Thyroid gland (tissue), 4 donors: ENCODE measurements at regions not wholly inside any gene's neighbourhood (a gene's known extent, or its start where the extent isn't known, plus 50 kb on each side); places are given as distances from the start of the nearest gene placed in this dataset.

Source experiments
- DNase-seq, 2 donors: peaks; one replicate each; pipeline ENCODE4 v3.0.0-alpha.2; 2019
- H3K27ac ChIP-seq, 3 donors: fragments of 200-600 bp; sonication (generic); 1 replicate in 2 of 3; 2 replicates in 1 of 3; pipeline ENCODE4 v1.5.1; 2016 to 2019; ENCODE audit warnings: mild to moderate bottlenecking in 1 of 3, moderate library complexity in 1 of 3
- H3K27me3 ChIP-seq: fragments of 200-600 bp; sonication (generic); one replicate; pipeline ENCODE4 v1.5.1; 2019
- H3K36me3 ChIP-seq, 2 donors: fragments of 200-600 bp; sonication (generic); one replicate each; pipeline ENCODE4 v1.5.1; 2016 to 2019
- H3K4me1 ChIP-seq, 2 donors: fragments of 200-600 bp; sonication (generic); one replicate each; pipeline ENCODE4 v1.5.1; 2017 to 2019
- H3K4me3 ChIP-seq, 3 donors: fragments of 200-600 bp; sonication (generic); replicated peaks in 1 of 3; 1 replicate in 2 of 3; 2 replicates in 1 of 3; pipeline ENCODE4 v1.5.1; 2016; ENCODE audit warnings: mild to moderate bottlenecking in 1 of 3
- H3K9me3 ChIP-seq: fragments of 200-600 bp; sonication (generic); one replicate; pipeline ENCODE4 v1.5.1; 2017
- CTCF ChIP-seq, 6 experiments: fragments of 200-600 bp in 3 of 6; fragments of 450-650 bp in 3 of 6; sonication (generic) in 3 of 6; IDR thresholded peaks; one replicate each; pipeline ENCODE4 v1.5.1; 2016 to 2019; ENCODE audit warnings: antibody characterized with exemption in 6 of 6, mild to moderate bottlenecking in 2 of 6, inconsistent platforms in 1 of 6, moderate library complexity in 1 of 6
- POLR2A ChIP-seq, 2 donors: fragments of 450-650 bp; IDR thresholded peaks; one replicate each; pipeline ENCODE4 v1.6.1; 2017; ENCODE audit warnings: antibody characterized with exemption in 2 of 2, mild to moderate bottlenecking in 2 of 2, moderate library complexity in 1 of 2
- WGBS, 2 donors: methylation state at CpG; one replicate each; pipeline ENCODE4 v1.1.5; 2017; 5-methylcytosine and 5-hydroxymethylcytosine counted together
- intact Hi-C: fragments of 100-400 bp; cut with DNase I; formaldehyde crosslinking; loops from one replicate; pipeline ENCODE4 v1.15.1; 2023

DNA sequence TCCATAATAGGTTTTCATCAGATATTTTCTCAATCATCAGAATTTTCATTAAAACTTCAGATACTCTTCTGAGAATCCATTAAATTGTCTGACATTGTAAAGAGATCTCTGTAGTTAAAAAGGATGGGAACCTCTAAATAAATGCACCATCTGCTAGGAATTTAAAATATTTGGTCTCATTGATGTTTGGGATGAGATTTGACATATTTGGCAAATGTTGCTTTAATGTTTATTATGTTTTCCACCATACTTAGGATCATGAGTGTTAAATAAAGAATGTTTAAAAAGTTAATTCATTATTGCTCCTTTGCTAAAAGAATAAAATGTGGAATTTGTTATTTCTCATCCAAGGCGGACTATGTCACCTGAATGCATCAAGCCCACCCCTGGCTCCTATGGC is 85.5 kb upstream of the VANGL1 start:
- WGBS, 2 donors, result 94 to 100% methylated on average over 1 of the region's 1 CpG
- H3K27me3 ChIP-seq, result no peaks in the 10 kb centered on the region
- no peak for TF ChIP-seq CTCF (IDR thresholded peaks at IDR 0.05)
- TF ChIP-seq POLR2A (IDR thresholded peaks at IDR 0.05), result no peak
- intact Hi-C loops, result no loop called here
- H3K9me3 ChIP-seq, result no peaks in the 10 kb centered on the region
- H3K4me1 ChIP-seq, result no peaks in the 10 kb centered on the region
- H3K27ac ChIP-seq, result no peak overlapping the region
- no peaks in the 10 kb centered on the region for H3K36me3 ChIP-seq
- no peak overlapping the region for H3K4me3 ChIP-seq
- no peak for DNase-seq

DNA sequence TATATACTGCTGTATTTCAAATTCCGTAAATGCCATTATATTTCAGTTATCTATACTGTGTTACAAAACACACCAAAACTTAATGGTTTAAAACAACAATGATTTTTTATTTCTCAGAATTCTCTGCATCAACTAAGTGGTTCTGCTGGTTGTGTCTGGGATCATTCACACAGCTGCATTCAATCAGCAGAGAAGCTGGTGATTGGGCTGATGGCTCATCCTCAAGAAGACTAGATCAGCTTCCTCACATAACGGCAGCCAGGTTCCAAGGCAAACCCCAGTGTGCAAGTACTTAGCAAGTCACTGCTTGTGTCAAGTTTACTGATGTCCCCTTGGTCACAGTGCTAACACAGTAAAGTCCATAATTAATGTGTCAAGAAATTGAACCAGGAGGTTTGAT is 86.3 kb upstream of the VANGL1 start:
- intact Hi-C loops, result no loop called here
- H3K4me3 ChIP-seq, result no peak overlapping the region

GRCh38 chr1:115547696-115548095 is 94.1 kb upstream of the VANGL1 start:
- no peak for DNase-seq
- intact Hi-C loops, result no loop called here
- peaks cover 0 to 6% of the 10 kb centered on the region in 2 donors for H3K4me1 ChIP-seq
- H3K36me3 ChIP-seq, result no peaks in the 10 kb centered on the region
- H3K27me3 ChIP-seq, result no peaks in the 10 kb centered on the region
- WGBS, 2 donors, result 69 to 71% methylated on average over 6 of the region's 6 CpGs
- no peak for TF ChIP-seq CTCF (IDR thresholded peaks at IDR 0.05)
- no peak for TF ChIP-seq POLR2A (IDR thresholded peaks at IDR 0.05)
- H3K4me3 ChIP-seq, result no peak overlapping the region
- H3K9me3 ChIP-seq, result no peaks in the 10 kb centered on the region
- no peak overlapping the region for H3K27ac ChIP-seq

More for the DNA sequence above, 86.3 kb upstream of the VANGL1 start:
- WGBS, 2 donors, result 35 to 36% methylated on average over 2 of the region's 2 CpGs
- H3K9me3 ChIP-seq, result no peaks in the 10 kb centered on the region
- TF ChIP-seq CTCF (IDR thresholded peaks at IDR 0.05), result no peak
- no peak for TF ChIP-seq POLR2A (IDR thresholded peaks at IDR 0.05)
- H3K27ac ChIP-seq, result no peak overlapping the region
- no peak for DNase-seq
- H3K36me3 ChIP-seq, result no peaks in the 10 kb centered on the region
- H3K27me3 ChIP-seq, result no peaks in the 10 kb centered on the region
- H3K4me1 ChIP-seq, result no peaks in the 10 kb centered on the region

DNA sequence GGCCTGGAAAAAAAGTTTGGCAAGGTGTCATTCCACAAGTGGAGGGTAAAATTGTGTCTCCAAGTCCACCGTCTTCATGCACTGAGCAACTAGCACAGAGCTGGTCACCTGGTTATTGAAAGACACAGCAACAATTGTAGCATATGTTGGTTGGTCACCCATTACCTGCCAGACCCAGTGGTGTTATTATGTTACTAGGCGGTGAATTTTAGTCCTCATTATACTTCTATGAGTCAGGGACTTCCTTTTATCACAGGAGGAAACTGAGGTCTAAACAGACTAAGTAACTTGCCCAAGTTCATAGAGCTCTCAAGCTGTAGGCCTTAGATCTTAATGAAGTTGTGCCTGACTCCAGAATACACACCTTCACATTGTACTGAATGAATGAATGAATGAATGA is 94.9 kb upstream of the VANGL1 start:
- intact Hi-C loops, result no loop called here
- Histone ChIP-seq H3K4me1 (peaks cover 0 to 6% of the 10 kb centered on the region in 2 donors), H3K27me3 (no peaks in the 10 kb centered on the region), H3K27ac (no peak overlapping the region), H3K4me3 (no peak overlapping the region), H3K9me3 (no peaks in the 10 kb centered on the region), H3K36me3 (no peaks in the 10 kb centered on the region)
- TF ChIP-seq CTCF (IDR thresholded peaks at IDR 0.05) (no peak), POLR2A (IDR thresholded peaks at IDR 0.05) (no peak)
- no peak for DNase-seq
- 90 to 94% methylated on average over 2 of the region's 2 CpGs for WGBS, 2 donors

DNA sequence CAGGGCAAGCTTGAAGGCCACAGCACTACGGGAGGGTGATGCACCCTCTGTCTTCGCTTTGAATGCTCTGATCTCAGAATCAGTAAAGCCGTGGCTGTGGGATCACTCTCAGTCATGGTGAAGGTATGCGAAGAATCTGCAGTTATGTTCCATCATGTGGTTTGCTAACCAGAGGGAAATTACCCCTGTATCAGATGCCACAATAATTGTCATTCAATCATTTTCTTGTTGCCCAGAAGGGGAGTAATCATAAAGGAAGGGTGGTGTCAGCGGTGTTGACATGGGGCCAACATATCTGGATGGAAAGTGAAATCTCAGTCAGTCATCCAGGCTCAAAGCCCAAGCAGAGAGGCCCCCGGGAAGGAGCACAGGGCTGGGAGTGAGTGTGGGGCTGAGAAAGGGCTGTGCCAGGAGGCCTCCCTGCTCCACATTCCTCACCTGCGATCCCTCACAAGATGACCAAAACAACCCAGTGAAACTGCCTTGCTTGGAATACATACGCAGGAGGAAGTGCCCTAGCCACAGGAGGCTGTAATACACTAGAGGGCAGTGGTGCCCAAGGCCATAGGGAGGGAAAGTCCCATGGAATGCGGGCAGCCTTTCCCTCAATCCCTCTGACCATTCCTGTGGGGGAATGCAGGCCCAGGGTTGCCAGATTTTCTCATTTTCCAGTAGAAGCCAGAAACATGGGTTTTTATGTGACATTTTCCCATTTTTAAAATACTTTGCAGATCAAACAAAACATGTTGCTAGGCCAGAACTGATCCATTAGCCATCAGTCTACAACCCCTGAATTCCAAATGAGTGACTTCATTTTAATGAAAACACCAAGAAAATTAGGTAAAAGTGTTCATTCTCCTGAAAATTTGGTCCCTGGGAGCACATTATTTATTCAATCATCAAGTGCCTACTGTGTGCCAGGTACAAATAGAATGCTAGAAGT is 95.7 kb upstream of the VANGL1 start:
- WGBS, 2 donors, result 50 to 59% methylated on average over 9 of the region's 9 CpGs
- Histone ChIP-seq H3K4me1 (peaks cover 0 to 6% of the 10 kb centered on the region in 2 donors), H3K4me3 (no peak overlapping the region), H3K36me3 (no peaks in the 10 kb centered on the region), H3K9me3 (no peaks in the 10 kb centered on the region), H3K27me3 (no peaks in the 10 kb centered on the region), H3K27ac (peak overlapping the region in 1 of 3 donors; percentile 28)
- intact Hi-C loops, result no loop called here
- TF ChIP-seq CTCF (IDR thresholded peaks at IDR 0.05) (peak in 4 of 6 experiments; percentile 38 to 66 (median 62)), POLR2A (IDR thresholded peaks at IDR 0.05) (no peak)
- peak; percentile 60 to 67 for DNase-seq
